CD8-positive, alpha-beta memory T cell (primary cell): ENCODE measurements at regions not wholly inside any gene's neighbourhood (a gene's known extent, or its start where the extent isn't known, plus 50 kb on each side); places are given as distances from the start of the nearest gene placed in this dataset.

ENCODE experiments used
- CTCF ChIA-PET: fragments of 350-600 bp; sonication (Branson Sonifier 250); formaldehyde crosslinking; loops from one replicate; lab custom pipeline; 2021; ENCODE audit warnings: antibody characterized with exemption; lab: Charles Lee
- POLR2A ChIA-PET: fragments of 350-600 bp; sonication (Branson Sonifier 250); formaldehyde crosslinking; loops from one replicate; lab custom pipeline; 2021; ENCODE audit warnings: antibody characterized with exemption; lab: Charles Lee
- DNase-seq, 5 donors: peaks; one replicate each; pipeline versions ENCODE4 v3.0.0 to v3.0.0-alpha.2; 2020 to 2022; ENCODE audit warnings: mixed read lengths in 1 of 5
- H3K27ac ChIP-seq: one replicate; pipeline ENCODE4 v1.7.0; 2013; ENCODE audit warnings: low read depth, mild to moderate bottlenecking, low read length, moderate library complexity
- H3K27me3 ChIP-seq: 2 replicates; pipeline ENCODE4 v1.7.0; 2013; ENCODE audit warnings: low read length, mild to moderate bottlenecking; ENCODE audit not compliant: insufficient read depth, poor library complexity, severe bottlenecking
- H3K36me3 ChIP-seq: 2 replicates; pipeline ENCODE4 v1.7.0; 2013; ENCODE audit warnings: mild to moderate bottlenecking, low read length, moderate library complexity; ENCODE audit not compliant: insufficient read depth
- H3K4me1 ChIP-seq: 2 replicates; pipeline ENCODE4 v1.7.0; 2013; ENCODE audit warnings: mild to moderate bottlenecking, low read length, moderate library complexity; ENCODE audit not compliant: insufficient read depth
- H3K4me3 ChIP-seq: 2 replicates; pipeline ENCODE4 v1.7.0; 2013; ENCODE audit warnings: mild to moderate bottlenecking, low read length
- H3K9me3 ChIP-seq: 2 replicates; pipeline ENCODE4 v1.7.0; 2013; ENCODE audit warnings: mild to moderate bottlenecking, low read length
- H3K27ac Mint-ChIP-seq, 8 donors: one replicate each; pipeline ENCODE4 v1.8.0; 2020 to 2021; ENCODE audit warnings: mixed read lengths in 8 of 8, mild to moderate bottlenecking in 6 of 8, inconsistent platforms in 3 of 8, moderate library complexity in 3 of 8
- H3K27me3 Mint-ChIP-seq, 2 donors: one replicate each; pipeline ENCODE4 v1.8.0; 2020 to 2021; ENCODE audit warnings: mixed read lengths in 2 of 2, mild to moderate bottlenecking in 1 of 2, moderate library complexity in 1 of 2
- H3K36me3 Mint-ChIP-seq, 3 donors: one replicate each; pipeline ENCODE4 v1.8.0; 2020 to 2021; ENCODE audit warnings: mixed read lengths in 3 of 3, inconsistent platforms in 1 of 3, mild to moderate bottlenecking in 1 of 3
- H3K4me1 Mint-ChIP-seq, 3 donors: one replicate each; pipeline ENCODE4 v1.8.0; 2020 to 2021; ENCODE audit warnings: mixed read lengths in 3 of 3, inconsistent platforms in 1 of 3, mild to moderate bottlenecking in 1 of 3
- H3K4me3 Mint-ChIP-seq, 7 donors: one replicate each; pipeline ENCODE4 v1.8.0; 2020 to 2021; ENCODE audit warnings: mixed read lengths in 7 of 7, mild to moderate bottlenecking in 6 of 7, moderate library complexity in 4 of 7, inconsistent platforms in 2 of 7
- H3K9me3 Mint-ChIP-seq, 5 donors: one replicate each; pipeline ENCODE4 v1.8.0; 2020 to 2022; ENCODE audit warnings: mixed read lengths in 5 of 5, mild to moderate bottlenecking in 3 of 5, moderate library complexity in 2 of 5, inconsistent platforms in 1 of 5

GRCh38 chr13:90445179-90445578, 902.3 kb upstream of the MIR17HG start:
- Histone ChIP-seq H3K4me3 (no peak overlapping the region), H3K36me3 (no peaks in the 10 kb centered on the region), H3K27me3 (no peaks in the 10 kb centered on the region), H3K4me1 (no peaks in the 10 kb centered on the region), H3K9me3 (no peaks in the 10 kb centered on the region), H3K27ac (no peak overlapping the region)
- ChIA-PET POLR2A (no interaction called here), CTCF (no interaction called here)
- H3K27ac Mint-ChIP-seq, result no peak overlapping the region
- no peaks in the 10 kb centered on the region for H3K36me3 Mint-ChIP-seq
- no peak overlapping the region for H3K4me3 Mint-ChIP-seq
- H3K9me3 Mint-ChIP-seq, result peaks cover 0 to 25% (median 9%) of the 10 kb centered on the region in 5 donors
- no peak for DNase-seq
- H3K27me3 Mint-ChIP-seq, result no peaks in the 10 kb centered on the region
- no peaks in the 10 kb centered on the region for H3K4me1 Mint-ChIP-seq

GRCh38 chr13:90447034-90447733, 900.3 kb upstream of the MIR17HG start:
- H3K27ac ChIP-seq, result no peak overlapping the region
- H3K36me3 ChIP-seq, result no peaks in the 10 kb centered on the region
- ChIA-PET POLR2A (no interaction called here), CTCF (no interaction called here)
- H3K4me3 Mint-ChIP-seq, result no peak overlapping the region
- no peaks in the 10 kb centered on the region for H3K27me3 ChIP-seq
- no peaks in the 10 kb centered on the region for H3K4me1 ChIP-seq
- H3K4me1 Mint-ChIP-seq, result no peaks in the 10 kb centered on the region
- H3K9me3 Mint-ChIP-seq, result peaks cover 0 to 25% (median 11%) of the 10 kb centered on the region in 5 donors
- no peaks in the 10 kb centered on the region for H3K9me3 ChIP-seq
- H3K27ac Mint-ChIP-seq, result no peak overlapping the region
- H3K27me3 Mint-ChIP-seq, result no peaks in the 10 kb centered on the region
- DNase-seq, result no peak
- H3K4me3 ChIP-seq, result no peak overlapping the region
- H3K36me3 Mint-ChIP-seq, result no peaks in the 10 kb centered on the region

DNA sequence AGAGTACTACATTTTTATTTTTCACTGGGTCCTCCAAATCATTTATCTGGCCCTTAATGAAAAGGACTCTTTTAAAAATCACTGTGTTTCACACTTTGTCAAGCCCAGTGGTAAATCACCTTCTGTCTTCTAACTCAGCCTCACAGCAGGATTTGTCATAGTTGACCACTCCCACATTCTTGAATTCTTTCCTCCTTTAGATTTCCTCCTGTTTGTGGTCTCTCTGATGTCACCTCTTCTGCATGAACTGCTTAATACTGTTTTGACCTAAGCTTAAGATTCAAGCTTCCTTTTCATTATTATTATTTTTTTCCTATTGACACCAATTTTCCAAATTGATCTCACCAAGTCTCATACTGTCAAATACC, 899.8 kb upstream of the MIR17HG start:
- H3K27ac Mint-ChIP-seq, result no peak overlapping the region
- no peaks in the 10 kb centered on the region for H3K4me1 Mint-ChIP-seq
- peaks cover 0 to 23% (median 11%) of the 10 kb centered on the region in 5 donors for H3K9me3 Mint-ChIP-seq
- CTCF ChIA-PET, result no interaction called here
- no peak for DNase-seq
- no peaks in the 10 kb centered on the region for H3K36me3 Mint-ChIP-seq
- no peaks in the 10 kb centered on the region for H3K27me3 ChIP-seq
- H3K36me3 ChIP-seq, result no peaks in the 10 kb centered on the region
- H3K27ac ChIP-seq, result no peak overlapping the region
- no peaks in the 10 kb centered on the region for H3K4me1 ChIP-seq
- H3K9me3 ChIP-seq, result no peaks in the 10 kb centered on the region
- H3K27me3 Mint-ChIP-seq, result no peaks in the 10 kb centered on the region
- H3K4me3 ChIP-seq, result no peak overlapping the region
- no peak overlapping the region for H3K4me3 Mint-ChIP-seq
- POLR2A ChIA-PET, result no interaction called here

DNA sequence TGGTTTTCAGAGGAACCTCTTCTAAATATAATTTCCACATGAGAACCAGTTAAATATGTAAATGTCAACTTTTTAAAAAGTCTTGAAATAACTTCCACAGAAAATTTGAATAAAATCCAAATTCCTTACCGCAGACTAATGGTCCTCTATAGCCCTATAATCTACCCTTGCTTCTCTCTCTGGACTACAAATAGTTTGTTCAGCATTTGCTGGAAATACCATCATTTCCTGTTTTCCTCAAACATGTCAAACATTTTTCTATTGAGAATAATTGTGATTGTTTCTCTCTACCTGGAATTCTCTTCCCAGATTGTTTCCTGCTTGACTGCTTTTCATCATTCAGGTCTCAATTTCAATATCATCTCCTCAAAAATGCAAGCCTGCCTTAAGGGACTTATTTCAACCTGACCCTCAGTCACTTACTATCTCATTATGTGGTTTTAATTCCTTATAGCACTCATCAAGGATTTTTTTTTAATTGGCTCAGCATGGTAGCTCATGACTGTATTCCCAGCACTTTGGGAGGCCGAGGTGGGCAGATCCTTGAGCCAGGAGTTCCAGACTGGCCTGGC, 898.9 kb upstream of the MIR17HG start:
- peaks cover 0 to 26% (median 13%) of the 10 kb centered on the region in 5 donors for H3K9me3 Mint-ChIP-seq
- POLR2A ChIA-PET, result no interaction called here

DNA sequence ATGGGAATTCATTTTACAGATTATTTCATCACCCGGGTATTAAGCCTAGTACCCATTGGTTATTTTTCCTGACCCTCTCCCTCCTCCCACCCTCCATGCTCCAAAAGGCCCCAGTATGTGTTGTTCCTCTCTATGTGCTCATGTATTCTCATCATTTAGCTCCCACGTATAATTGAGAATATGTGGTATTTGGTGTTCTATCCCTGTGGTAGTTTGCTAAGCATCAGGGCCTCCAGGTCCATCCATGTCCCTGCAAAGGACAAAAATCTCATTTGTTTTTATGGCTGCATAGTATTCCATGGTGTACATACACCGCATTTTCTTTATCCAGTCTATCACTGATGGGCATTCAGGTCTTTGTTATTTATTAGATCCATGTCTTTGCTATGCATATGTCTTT, 894.1 kb upstream of the MIR17HG start:
- H3K36me3 Mint-ChIP-seq, result no peaks in the 10 kb centered on the region
- no peak overlapping the region for H3K4me3 Mint-ChIP-seq

More for the DNA sequence above, 898.9 kb upstream of the MIR17HG start:
- H3K4me3 ChIP-seq, result no peak overlapping the region
- no peak for DNase-seq
- CTCF ChIA-PET, result no interaction called here
- H3K27me3 ChIP-seq, result no peaks in the 10 kb centered on the region
- H3K4me1 ChIP-seq, result no peaks in the 10 kb centered on the region
- H3K36me3 ChIP-seq, result no peaks in the 10 kb centered on the region
- H3K27me3 Mint-ChIP-seq, result no peaks in the 10 kb centered on the region
- no peaks in the 10 kb centered on the region for H3K36me3 Mint-ChIP-seq
- H3K4me3 Mint-ChIP-seq, result no peak overlapping the region
- H3K27ac ChIP-seq, result no peak overlapping the region
- no peaks in the 10 kb centered on the region for H3K9me3 ChIP-seq
- H3K27ac Mint-ChIP-seq, result no peak overlapping the region
- H3K4me1 Mint-ChIP-seq, result no peaks in the 10 kb centered on the region

DNA sequence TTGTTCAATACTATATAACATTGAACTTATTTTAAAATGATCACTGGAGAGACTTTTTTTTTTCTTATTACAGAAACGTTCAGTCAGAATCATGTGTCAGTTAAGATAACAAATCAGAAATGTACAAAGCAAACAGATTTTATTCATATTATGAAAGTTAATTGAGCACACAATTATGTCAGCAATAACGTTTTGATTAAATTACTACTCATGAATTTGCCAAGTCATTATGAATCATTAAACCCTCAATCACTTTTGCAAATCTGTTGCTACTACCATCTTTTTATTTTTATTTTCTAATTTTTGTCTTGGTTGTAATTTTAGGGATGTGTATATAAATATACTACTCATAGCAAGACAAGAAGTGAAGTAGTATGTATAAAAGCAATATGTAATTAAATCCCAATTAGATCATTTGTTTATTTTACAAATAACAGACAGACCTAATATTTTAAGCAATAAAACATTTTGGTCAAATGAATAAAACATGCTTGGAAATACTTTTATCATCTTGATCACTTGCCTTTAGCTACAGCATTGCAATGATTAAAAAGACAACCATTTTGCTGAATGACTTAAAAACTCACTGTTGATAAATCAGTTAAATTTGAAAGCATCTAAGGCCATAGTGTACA, 893.4 kb upstream of the MIR17HG start:
- ChIA-PET POLR2A (no interaction called here), CTCF (no interaction called here)
- H3K27me3 Mint-ChIP-seq, result no peaks in the 10 kb centered on the region
- no peak overlapping the region for H3K4me3 Mint-ChIP-seq
- Histone ChIP-seq H3K27ac (no peak overlapping the region), H3K4me1 (no peaks in the 10 kb centered on the region), H3K9me3 (no peaks in the 10 kb centered on the region), H3K36me3 (no peaks in the 10 kb centered on the region), H3K27me3 (no peaks in the 10 kb centered on the region), H3K4me3 (no peak overlapping the region)
- no peaks in the 10 kb centered on the region for H3K4me1 Mint-ChIP-seq
- no peaks in the 10 kb centered on the region for H3K36me3 Mint-ChIP-seq
- H3K9me3 Mint-ChIP-seq, result peaks cover 2 to 12% (median 7%) of the 10 kb centered on the region in 5 donors
- no peak for DNase-seq
- H3K27ac Mint-ChIP-seq, result no peak overlapping the region

More for the DNA sequence above, 894.1 kb upstream of the MIR17HG start:
- no peak overlapping the region for H3K27ac ChIP-seq
- POLR2A ChIA-PET, result no interaction called here
- H3K4me3 ChIP-seq, result no peak overlapping the region
- H3K4me1 ChIP-seq, result no peaks in the 10 kb centered on the region
- CTCF ChIA-PET, result no interaction called here
- no peaks in the 10 kb centered on the region for H3K27me3 ChIP-seq
- H3K9me3 ChIP-seq, result no peaks in the 10 kb centered on the region
- H3K36me3 ChIP-seq, result no peaks in the 10 kb centered on the region
- Mint-ChIP-seq H3K9me3 (peaks cover 2 to 16% (median 9%) of the 10 kb centered on the region in 5 donors), H3K27me3 (no peaks in the 10 kb centered on the region), H3K27ac (no peak overlapping the region), H3K4me1 (no peaks in the 10 kb centered on the region)
- no peak for DNase-seq

DNA sequence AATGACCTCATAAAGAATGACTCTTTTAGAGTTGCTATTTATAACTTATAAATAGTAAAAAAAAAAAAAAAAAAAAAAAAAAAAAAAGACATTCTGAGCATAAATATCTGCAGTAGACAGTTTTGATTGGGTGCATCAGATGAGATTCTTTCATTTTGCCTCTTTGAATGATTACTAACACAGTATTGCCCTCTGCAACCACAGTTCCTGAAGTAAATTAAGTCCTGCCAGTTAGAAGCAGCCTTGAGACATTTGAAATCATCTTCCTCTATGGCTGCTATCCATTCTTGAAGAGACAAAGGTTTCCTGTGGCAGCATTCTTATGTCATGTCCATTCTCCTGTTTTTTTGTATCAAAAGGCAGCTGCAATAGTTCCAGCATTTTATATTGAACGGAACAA, 892.4 kb upstream of the MIR17HG start:
- no peak overlapping the region for H3K4me3 Mint-ChIP-seq
- ChIA-PET POLR2A (no interaction called here), CTCF (no interaction called here)
- Histone ChIP-seq H3K4me3 (no peak overlapping the region), H3K9me3 (no peaks in the 10 kb centered on the region), H3K36me3 (no peaks in the 10 kb centered on the region), H3K4me1 (no peaks in the 10 kb centered on the region), H3K27ac (no peak overlapping the region), H3K27me3 (no peaks in the 10 kb centered on the region)
- no peak for DNase-seq
- no peaks in the 10 kb centered on the region for H3K27me3 Mint-ChIP-seq
- H3K9me3 Mint-ChIP-seq, result peaks cover 2 to 11% (median 7%) of the 10 kb centered on the region in 5 donors
- H3K4me1 Mint-ChIP-seq, result no peaks in the 10 kb centered on the region
- no peak overlapping the region for H3K27ac Mint-ChIP-seq
- no peaks in the 10 kb centered on the region for H3K36me3 Mint-ChIP-seq

GRCh38 chr13:90455823-90456222, 891.7 kb upstream of the MIR17HG start:
- Histone ChIP-seq H3K9me3 (no peaks in the 10 kb centered on the region), H3K27me3 (no peaks in the 10 kb centered on the region), H3K4me1 (no peaks in the 10 kb centered on the region), H3K27ac (no peak overlapping the region), H3K4me3 (no peak overlapping the region), H3K36me3 (no peaks in the 10 kb centered on the region)
- H3K4me1 Mint-ChIP-seq, result no peaks in the 10 kb centered on the region
- no peaks in the 10 kb centered on the region for H3K27me3 Mint-ChIP-seq
- peaks cover 2 to 9% (median 9%) of the 10 kb centered on the region in 5 donors for H3K9me3 Mint-ChIP-seq
- H3K36me3 Mint-ChIP-seq, result no peaks in the 10 kb centered on the region
- no peak for DNase-seq
- no peak overlapping the region for H3K27ac Mint-ChIP-seq
- no peak overlapping the region for H3K4me3 Mint-ChIP-seq
- POLR2A ChIA-PET, result no interaction called here
- CTCF ChIA-PET, result no interaction called here
